ENCODE measurements at regions not wholly inside any gene's neighbourhood (a gene's known extent, or its start where the extent isn't known, plus 50 kb on each side); places are given as distances from the start of the nearest gene placed in this dataset.
"Not testable (repeated sequence)": the region's sequence is repeated elsewhere in the genome, so short reads cannot be mapped to it uniquely, and the experiment has no call there.

DNA sequence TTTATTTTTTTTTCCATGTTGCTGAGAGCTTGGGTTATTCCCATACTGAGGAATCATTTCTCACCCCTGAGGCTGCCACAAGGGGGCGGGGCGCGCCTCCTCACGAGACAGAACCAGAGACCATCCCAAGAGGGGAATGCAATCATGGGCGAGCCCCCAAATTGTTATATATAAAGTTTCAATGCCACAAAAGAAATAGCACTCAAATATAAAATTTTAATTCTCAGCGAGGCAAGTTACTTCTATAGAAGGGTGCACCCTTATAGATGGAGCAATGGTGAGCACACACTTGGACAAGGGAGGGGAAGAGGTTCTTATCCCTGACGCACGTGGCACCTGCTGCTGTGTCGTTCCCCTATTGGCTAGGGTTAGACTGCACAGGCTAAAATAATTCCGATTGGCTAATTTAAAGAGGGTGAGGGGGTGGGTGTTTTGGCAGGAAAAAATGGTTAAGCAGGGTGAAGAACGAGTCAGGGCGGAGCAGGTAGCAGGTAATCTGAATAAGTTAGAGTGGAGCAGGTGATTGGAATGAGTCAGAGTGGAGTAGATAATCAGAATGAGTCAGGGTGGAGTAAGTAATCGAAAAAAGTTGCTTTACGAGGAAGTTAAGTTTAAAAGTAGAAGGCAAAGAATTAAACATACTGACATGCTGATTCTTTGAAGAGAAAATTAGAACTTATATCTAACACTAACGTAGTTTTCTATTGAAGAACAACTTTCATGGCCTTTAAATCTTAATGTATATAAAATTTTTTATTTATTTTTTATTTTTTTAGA is 177.5 kb downstream of the MTCL1 start:
- DNase-seq (ENCODE audit: low spot score): no peak
- in situ Hi-C loops (cut with HindIII; ENCODE audit: low sequenced_read_pairs): no loop called here

DNA sequence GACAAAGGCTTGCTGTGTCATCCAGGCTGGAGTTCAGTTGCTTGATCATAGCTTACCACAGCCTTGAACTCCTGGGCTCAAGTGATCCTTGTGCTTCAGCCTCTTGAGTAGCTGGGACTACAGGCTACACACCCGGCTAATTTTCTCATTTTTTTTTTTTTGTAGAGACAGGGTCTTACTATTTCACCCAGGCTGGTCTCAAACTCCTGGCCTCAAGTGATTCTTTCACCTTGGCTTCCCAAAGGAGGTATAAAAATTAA is 178.0 kb downstream of the MTCL1 start:
- in situ Hi-C loops (cut with HindIII; ENCODE audit: low sequenced_read_pairs): no loop called here
- DNase-seq (ENCODE audit: low spot score): no peak

DNA sequence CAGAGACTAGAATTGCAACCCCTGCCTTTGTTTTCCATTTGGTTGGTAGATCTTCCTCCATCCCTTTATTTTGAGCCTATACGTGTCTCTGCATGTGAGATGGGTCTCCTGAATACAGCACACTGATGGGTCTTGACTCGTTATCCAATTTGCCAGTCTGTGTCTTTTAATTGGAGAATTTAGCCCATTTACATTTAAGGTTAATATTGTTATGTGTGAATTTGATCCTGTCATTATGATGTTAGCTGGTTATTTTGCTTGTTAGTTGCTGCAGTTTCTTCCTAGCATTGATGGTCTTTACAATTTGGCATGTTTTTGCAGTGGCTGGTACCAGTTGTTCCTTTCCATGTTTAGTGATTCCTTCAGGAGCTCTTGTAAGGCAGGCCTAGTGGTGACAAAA is 182.5 kb downstream of the MTCL1 start:
- in situ Hi-C loops (cut with HindIII; ENCODE audit: low sequenced_read_pairs); DNase-seq (ENCODE audit: low spot score): not testable (repeated sequence)

DNA sequence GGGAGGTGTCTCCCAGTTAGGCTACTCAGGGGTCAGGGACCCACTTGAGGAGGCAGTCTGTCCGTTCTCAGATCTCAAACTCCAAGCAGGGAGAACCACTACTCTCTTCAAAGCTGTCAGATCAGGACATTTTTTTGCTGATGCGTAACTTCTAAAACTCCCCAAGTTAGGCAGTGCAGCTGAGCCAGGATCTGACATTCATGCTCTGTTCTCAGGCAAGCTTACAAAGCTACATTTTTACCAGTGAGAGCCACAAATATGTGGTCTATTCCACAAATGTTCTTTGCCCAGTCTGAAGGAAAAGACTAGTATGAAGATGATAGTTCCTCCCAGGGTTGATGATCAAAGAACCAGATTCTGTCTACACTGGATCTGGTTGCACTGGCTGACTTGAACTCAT is 184.1 kb downstream of the MTCL1 start:
- DNase-seq (ENCODE audit: low spot score): no peak
- in situ Hi-C loops (cut with HindIII; ENCODE audit: low sequenced_read_pairs): no loop called here

DNA sequence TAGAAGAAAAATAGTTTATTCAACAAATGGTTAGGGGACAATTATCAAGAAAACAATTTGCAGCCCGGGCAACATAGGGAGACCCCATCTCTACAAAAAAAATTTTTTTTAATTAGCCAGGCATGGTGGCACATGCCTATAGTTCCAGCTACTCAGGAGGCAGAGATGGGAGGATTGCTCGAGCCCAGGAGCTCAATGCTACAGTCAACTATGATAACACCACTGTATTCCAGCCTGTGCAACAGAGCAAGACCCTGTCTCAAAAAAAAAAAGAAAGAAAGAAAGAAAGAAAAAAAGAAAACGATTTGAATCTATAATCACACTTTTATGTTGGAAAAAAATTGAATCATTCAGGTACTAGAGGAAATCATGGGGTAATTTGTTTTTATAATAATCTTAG is 185.1 kb downstream of the MTCL1 start:
- in situ Hi-C loops (cut with HindIII; ENCODE audit: low sequenced_read_pairs); DNase-seq (ENCODE audit: low spot score): not testable (repeated sequence)

DNA sequence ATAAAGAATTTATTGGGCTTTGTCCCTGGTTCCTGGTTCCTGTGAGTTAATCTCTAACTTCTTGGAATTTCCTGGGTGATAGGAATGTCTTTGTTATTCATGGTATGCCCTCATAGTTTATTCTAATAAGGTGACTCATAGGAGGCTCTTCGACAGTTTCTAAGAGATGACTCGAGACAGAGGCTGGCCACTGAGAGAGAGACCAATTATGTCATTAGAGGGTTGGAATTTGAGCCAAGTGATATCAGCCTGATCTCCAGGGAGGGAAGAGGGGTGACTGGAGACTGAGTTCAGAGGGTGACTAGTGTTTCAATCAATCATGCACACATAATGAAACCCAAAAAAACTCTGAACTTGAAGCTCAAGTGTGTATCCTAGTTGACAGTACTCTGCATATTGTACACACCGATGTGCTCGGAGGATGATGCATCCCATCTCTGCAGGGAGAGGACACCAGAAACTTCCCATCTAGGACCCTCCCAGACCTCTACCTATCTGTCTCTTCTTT is 185.7 kb downstream of the MTCL1 start:
- DNase-seq (ENCODE audit: low spot score): no peak
- in situ Hi-C loops (cut with HindIII; ENCODE audit: low sequenced_read_pairs): no loop called here

DNA sequence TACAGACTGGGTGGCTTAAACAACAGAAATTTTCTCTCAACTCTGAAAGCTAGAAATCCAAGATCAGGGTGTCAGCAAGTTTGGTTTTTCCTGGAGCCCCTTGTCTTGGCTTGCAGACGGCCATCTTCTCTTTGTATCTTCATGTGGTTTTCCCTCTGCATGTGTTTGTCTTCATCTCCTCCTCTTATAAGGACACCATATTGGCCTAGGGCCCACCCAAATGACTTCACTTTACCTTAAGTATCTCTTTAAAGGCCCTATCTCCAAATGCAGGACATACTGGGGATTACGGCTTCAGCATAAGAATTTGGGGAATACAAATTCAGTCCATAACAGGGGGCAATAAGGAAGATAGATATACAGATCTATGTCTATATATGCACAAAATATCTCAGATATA is 187.9 kb downstream of the MTCL1 start:
- no peak for DNase-seq (ENCODE audit: low spot score)
- in situ Hi-C loops (cut with HindIII; ENCODE audit: low sequenced_read_pairs): no loop called here

DNA sequence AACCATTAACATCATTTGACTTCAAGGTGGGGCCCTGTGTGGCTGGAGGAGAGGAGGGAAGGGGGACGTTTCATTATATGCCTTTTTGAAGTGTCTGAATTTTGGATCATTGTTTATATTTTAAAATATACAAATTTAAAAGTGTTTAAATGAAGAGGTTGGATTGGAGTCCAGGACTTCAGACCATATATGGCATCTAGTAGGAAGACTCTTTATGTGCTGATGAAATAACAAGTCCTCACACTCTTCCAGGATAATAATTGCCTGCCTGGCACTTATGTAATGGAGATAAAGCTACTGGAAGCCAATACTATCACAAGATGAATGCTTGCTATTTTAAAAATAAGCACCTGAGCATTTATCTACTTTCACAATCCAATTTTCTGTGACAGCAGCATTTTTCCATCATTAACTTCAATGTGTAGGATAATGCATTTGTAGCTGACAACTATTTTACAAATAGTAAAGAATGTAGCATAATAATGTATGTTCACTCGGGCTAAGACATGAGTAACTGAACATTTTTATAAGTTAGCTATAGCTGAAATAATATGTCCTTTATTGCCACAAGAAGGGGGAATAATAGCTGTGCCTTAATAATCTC is 188.4 kb downstream of the MTCL1 start:
- in situ Hi-C loops (cut with HindIII; ENCODE audit: low sequenced_read_pairs): no loop called here
- DNase-seq (ENCODE audit: low spot score): no peak

DNA sequence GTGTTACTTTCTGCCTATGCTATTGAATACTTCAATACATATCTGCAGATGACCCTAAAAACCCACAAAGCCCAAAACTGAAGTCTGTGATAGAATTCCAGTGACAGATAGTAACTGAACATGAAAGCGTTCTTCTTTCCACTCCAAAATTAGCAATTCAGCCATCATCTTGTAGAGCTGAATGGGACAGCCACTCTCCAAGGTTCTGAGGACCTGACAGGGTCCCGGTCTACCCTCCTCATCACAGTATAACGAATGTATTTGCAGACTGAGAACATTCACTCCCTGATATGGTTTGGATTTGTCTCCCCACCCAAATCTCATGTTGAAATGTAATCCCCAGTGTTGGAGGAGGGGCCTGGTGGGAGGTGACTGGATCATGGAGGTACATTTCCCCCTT is 189.5 kb downstream of the MTCL1 start:
- DNase-seq (ENCODE audit: low spot score): no peak
- in situ Hi-C loops (cut with HindIII; ENCODE audit: low sequenced_read_pairs): no loop called here

DNA sequence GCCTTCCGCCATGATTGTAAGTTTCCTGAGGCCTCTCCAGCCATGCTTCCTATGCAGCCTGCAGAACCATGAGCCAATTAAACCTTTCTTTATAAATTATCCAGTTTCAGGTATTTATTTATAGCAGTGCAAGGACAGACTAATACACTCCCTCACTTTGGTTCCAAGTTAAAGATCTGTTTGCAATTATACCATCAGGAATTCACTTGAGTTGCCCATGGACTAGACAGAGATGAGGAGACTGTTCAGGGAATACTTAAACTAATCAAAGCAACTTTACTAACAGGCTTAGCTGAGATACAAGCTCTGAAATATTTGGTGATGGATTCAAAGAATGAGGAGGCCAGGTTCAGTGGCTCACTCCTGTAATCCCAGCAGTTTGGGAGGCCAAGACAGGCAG is 190.0 kb downstream of the MTCL1 start:
- no peak for DNase-seq (ENCODE audit: low spot score)
- in situ Hi-C loops (cut with HindIII; ENCODE audit: low sequenced_read_pairs): no loop called here

DNA sequence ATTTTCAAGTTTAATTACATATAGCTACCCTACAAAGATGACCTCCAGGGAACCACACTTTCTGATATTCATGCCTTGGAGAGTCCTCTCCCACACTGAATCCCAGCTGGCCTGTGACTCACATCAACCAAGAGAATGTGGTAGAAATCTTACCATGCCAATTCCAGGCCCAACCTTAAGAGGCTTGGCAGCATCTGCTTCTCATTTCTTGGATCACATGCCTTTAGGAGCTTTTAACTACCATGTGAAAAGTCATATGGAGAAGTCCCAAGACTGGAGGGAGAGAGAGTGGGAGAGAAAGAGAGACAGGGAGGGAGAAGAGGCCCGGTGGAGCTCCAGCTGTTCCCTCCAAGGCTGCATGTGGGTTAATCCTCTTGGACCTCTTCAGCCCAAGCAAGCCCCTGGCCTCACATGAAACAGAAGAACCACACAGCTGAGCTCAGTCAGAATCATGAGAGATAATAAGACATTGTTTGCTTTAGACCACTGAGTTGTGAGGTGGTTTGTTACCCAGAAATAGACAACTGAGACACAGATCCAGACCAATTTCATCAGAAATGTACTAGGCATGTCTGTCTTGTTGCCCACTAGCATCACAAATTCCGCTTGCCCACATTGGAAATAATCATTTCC is 190.7 kb downstream of the MTCL1 start:
- in situ Hi-C loops (cut with HindIII; ENCODE audit: low sequenced_read_pairs): no loop called here

DNA sequence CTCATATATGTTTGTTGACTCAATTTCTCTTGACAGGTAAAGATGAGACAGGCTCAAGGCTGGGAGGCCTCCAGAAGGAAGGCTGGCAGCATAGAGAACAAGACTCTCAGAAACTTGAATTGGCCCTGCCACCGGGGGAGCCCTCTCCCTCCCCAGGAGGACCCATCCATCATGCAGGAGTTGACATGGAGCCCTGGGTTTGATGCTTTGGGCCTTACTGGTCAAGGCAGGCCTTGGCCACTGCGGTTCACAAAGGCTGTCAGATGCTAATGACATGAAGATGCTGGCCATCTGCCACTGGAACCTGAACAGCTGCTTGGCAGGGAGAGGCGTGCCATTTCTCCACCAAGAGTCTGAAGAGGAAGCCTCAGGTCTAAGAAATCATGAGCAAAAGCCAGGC is 193.6 kb downstream of the MTCL1 start:
- in situ Hi-C loops (cut with HindIII; ENCODE audit: low sequenced_read_pairs): no loop called here

More for the DNA sequence above, 190.7 kb downstream of the MTCL1 start:
- no peak for DNase-seq (ENCODE audit: low spot score)

DNA sequence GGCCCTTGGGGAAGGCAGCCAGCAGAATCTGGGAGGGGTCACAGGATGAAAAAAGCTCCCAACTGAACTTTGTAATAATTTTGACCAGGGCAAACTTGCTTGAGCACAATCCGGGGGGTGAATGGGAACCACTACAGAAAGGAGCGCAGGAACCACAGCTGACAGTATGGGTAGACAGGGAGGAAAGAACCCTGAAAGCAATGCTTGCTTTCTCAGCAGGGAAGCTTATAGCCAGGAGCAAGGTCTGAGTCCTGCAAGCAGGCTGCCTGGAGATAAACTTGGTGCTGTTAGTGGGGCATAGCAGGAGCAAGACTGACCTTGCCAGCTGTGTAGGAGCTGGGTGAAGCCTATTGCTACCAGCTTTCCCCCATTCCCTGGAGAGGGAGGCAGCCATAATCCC is 195.2 kb downstream of the MTCL1 start:
- no peak for DNase-seq (ENCODE audit: low spot score)
- in situ Hi-C loops (cut with HindIII; ENCODE audit: low sequenced_read_pairs): no loop called here

More for the DNA sequence above, 193.6 kb downstream of the MTCL1 start:
- DNase-seq (ENCODE audit: low spot score): no peak

DNA sequence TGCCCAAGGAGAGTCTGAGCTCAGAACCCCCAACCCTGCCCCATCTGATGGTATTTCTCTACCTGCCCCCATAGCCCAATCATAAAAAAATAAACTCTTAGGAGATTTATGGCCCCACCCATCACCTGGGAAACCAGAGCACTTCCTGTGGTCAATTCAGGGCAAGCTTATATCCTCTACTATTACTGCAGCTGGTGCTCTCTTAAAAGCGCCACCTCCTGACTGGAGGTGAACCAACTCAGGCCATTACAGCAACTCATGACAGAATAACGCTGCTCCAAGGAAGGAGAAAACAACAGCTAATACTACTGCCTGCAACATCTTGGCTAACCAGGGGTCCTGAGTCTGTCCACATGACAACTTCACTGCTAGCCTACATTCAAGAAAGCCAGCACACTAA is 195.7 kb downstream of the MTCL1 start:
- no peak for DNase-seq (ENCODE audit: low spot score)

DNA sequence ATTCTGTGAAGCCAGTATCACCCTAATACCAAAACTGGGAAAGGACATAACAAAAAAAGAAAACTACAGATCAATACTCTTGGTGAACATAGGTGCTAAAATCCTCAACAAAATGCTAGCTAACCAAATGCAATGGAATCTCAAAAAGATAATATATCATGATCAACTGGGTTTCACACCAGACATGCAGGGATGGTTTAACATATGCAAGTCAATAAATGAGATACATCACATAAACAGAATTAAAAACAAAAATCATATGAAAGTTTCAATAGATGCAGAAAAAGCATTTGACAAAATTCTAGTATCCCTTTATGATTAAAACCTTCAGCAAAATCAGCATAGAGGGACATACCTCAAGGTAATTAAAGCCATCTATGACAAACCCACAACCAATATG is 198.2 kb upstream of the NDUFV2 start:
- in situ Hi-C loops (cut with HindIII; ENCODE audit: low sequenced_read_pairs): no loop called here
- DNase-seq (ENCODE audit: low spot score): no peak

More for the DNA sequence above, 195.7 kb downstream of the MTCL1 start:
- in situ Hi-C loops (cut with HindIII; ENCODE audit: low sequenced_read_pairs): no loop called here

DNA sequence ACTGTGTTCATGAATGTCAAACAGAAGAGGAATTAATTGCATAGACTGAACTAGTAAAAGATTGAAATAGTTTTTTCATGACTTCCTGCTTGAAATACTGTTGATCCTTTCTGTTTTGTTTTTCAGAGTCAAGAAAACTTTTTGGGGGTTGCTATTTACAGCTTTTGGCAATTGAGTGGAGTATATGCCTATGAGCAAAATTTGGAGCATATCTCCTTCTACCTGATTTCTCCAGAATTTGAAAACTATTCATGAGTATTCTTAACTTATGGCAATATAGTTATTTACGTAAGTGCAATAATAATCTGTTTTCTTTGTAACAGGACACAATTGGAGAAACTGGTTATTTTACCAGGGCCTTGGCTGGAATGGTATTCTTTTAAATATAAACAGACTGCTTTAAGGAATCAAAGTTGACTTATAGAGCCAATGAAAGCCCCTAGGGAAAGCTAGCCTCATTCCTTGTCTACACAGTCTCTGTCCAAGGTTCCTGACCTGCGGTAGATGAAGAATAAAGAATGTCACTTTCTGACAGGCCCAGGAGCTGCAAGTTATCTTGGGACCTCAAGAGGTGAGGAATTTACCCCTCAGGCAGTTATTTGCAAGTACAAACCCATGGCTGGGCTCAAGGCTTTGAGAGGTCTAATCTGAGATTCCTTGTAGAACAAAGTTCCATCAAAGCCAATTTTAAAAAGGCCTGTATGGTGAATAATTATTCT is 193.5 kb upstream of the NDUFV2 start:
- no peak for DNase-seq (ENCODE audit: low spot score)
- in situ Hi-C loops (cut with HindIII; ENCODE audit: low sequenced_read_pairs): no loop called here

DNA sequence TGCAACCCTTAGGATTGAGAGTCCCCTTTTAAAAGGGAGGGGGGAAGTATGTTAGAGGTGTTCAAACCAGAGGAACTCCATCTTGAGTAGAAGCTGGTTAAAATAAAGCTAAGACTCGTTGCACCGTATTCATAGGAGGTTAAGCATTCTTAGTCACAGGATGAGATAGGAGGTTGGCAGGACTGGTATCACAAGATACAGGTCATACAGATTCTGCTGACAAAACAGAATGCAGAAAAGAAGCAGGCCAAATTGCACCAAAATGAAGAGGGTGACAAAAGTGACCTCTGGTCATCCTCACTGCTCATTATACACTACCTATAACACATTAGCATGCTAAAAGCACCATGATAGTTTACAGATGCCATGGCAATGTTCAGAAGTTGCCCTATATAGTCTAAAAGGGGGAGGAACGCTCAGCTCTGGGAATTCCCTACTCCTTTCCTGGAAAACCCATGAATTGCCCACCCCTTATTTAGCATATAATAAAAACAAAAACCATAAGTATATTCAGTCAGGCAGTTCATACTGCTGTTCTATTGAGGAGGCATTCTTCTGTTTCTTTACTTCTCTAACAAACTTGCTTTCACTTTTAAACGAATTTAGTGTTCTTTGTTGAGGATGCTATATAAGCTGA is 192.2 kb upstream of the NDUFV2 start:
- no peak for DNase-seq (ENCODE audit: low spot score)
- in situ Hi-C loops (cut with HindIII; ENCODE audit: low sequenced_read_pairs): no loop called here

DNA sequence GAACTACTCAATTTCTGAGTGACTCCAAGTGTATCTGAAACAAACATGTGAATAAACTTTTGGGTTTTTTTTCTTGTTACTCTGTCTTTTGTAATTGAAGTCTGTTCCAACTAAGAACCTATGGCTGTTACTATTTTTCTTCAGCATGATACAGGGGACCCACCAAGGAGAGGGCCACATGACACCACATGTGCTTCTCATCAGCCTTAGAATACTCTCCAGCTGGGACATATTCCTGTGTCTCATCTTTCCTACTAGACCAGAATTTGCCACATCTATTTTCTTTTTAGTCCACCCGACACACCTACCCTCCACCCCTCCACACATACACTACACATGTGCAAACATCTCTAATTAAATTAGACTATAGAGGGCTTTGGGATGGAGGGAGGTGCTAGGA is 191.7 kb upstream of the NDUFV2 start:
- DNase-seq (ENCODE audit: low spot score): no peak
- in situ Hi-C loops (cut with HindIII; ENCODE audit: low sequenced_read_pairs): no loop called here

DNA sequence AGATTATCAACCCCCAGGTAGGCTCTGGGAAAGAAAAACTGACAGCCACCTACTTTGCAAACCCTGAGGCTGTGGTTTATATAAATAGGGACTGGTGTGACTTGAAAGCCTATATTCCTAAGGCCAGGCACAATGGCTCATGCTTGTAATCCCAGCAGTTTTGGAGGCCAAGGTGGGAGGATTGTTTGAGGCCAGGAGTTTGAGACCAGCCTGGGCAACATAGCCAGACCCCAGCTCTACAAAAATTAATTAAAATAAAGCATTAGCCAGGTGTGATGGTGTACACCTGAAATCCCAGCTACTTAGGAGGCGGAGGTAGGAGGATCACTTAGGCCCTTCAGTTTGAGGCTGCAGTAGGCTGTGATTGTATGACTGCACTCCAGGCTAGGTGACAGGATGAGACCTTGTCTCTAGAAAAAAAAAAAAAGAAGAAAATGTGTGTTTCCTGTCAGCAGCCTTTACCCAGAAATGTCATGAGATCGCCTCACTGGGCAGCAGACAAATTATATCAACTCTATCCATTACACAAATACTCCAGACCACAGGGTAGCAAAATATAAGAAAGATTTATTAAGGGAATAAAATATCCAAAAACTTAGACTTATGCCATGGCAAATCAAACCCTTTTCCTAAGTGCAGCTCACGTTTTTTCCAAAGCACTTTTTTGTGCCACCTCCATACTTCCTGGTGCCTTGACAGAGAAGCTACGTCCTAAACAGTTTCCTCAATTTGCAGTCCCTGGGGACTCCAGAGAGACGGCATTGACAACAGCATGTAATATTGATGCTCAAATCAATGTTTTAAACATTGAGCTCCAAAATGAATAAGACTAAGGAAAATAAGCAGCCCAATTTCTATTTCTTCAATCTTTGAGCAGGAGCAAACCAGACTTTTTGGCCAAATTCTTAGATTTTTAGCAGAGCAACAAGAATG is 190.8 kb upstream of the NDUFV2 start:
- in situ Hi-C loops (cut with HindIII; ENCODE audit: low sequenced_read_pairs): no loop called here

More for the DNA sequence above, 190.8 kb upstream of the NDUFV2 start:
- no peak for DNase-seq (ENCODE audit: low spot score)

All from G401 (cell line).